Natural killer cell treated with Interleukin-12 subunit alpha and Interleukin-12 subunit beta and Interleukin-15 and Interleukin-18, amount 100 ng/mL, for 72 hours (primary cell): ENCODE measurements at regions not wholly inside any gene's neighbourhood (a gene's known extent, or its start where the extent isn't known, plus 50 kb on each side); places are given as distances from the start of the nearest gene placed in this dataset.
"Not testable (repeated sequence)": the region's sequence is repeated elsewhere in the genome, so short reads cannot be mapped to it uniquely, and the experiment has no call there.

Experiments
- ATAC-seq, 2 donors: fragments of 150-1000 bp; cut with Tn5 transposase in 1 of 2; sonication (Bioruptor Pico), chemical (Tn5 transposase) in 1 of 2; 2 replicates each; pipeline ENCODE4 v1.10.0; 2021
- DNase-seq: peaks from one replicate; pipeline ENCODE4 v3.0.0; 2022; ENCODE audit warnings: low spot score
- H3K27ac Mint-ChIP-seq, 2 donors: 1 replicate in 1 of 2; 2 replicates in 1 of 2; pipeline ENCODE4 v1.8.0; 2022; ENCODE audit warnings: mixed read lengths in 2 of 2, mild to moderate bottlenecking in 1 of 2, moderate library complexity in 1 of 2
- H3K27me3 Mint-ChIP-seq, 2 donors: 1 replicate in 1 of 2; 2 replicates in 1 of 2; pipeline ENCODE4 v1.8.0; 2022; ENCODE audit warnings: mixed read lengths in 2 of 2
- H3K36me3 Mint-ChIP-seq: one replicate; pipeline ENCODE4 v1.8.0; 2022; ENCODE audit warnings: mixed read lengths
- H3K4me1 Mint-ChIP-seq, 2 donors: 1 replicate in 1 of 2; 2 replicates in 1 of 2; pipeline ENCODE4 v1.8.0; 2022; ENCODE audit warnings: low read depth in 2 of 2, mixed read lengths in 2 of 2, mild to moderate bottlenecking in 1 of 2
- H3K4me3 Mint-ChIP-seq: one replicate; pipeline ENCODE4 v1.8.0; 2022; ENCODE audit warnings: mixed read lengths
- H3K9me3 Mint-ChIP-seq: 2 replicates; pipeline ENCODE4 v1.8.0; 2022; ENCODE audit warnings: mixed read lengths

GRCh38 chr9:13797701-13798100, 516.2 kb downstream of the NFIB start:
- peaks cover 16% of the 10 kb centered on the region for H3K36me3 Mint-ChIP-seq
- H3K27me3 Mint-ChIP-seq, H3K27ac Mint-ChIP-seq, ATAC-seq, H3K4me3 Mint-ChIP-seq, H3K4me1 Mint-ChIP-seq, DNase-seq: not testable (repeated sequence)
- peaks cover 21% of the 10 kb centered on the region for H3K9me3 Mint-ChIP-seq

DNA sequence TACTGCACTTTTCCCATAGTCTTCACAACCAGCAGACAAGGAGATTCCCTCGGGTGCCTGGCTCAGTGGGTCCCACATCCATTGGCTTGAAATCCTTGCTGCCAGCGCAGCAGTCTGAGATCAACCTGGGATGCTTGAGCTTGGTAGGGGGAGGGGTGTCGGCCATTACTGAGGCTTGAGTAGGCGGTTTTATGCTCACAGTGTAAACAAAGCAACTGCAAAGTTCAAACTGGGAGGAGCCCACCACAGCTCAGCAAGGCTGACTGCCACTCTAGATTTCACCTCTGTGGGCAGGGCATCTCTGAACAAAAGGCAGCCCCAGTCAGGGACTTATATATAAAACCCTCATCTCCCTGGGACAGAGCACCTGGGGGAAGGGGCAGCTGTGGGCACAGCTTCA, 512.3 kb upstream of the MPDZ start:
- Mint-ChIP-seq H3K9me3 (peaks cover 20% of the 10 kb centered on the region), H3K36me3 (peaks cover 18% of the 10 kb centered on the region), H3K4me1 (no peaks in the 10 kb centered on the region), H3K4me3 (no peak overlapping the region), H3K27ac (no peak overlapping the region), H3K27me3 (no peaks in the 10 kb centered on the region)
- DNase-seq (no peak), ATAC-seq (no peak)

GRCh38 chr9:13790055-13790454, 510.6 kb upstream of the MPDZ start:
- H3K4me1 Mint-ChIP-seq = no peaks in the 10 kb centered on the region

GRCh38 chr9:13787234-13787833, 507.8 kb upstream of the MPDZ start:
- DNase-seq (no peak), ATAC-seq (no peak)
- H3K27me3 Mint-ChIP-seq = no peaks in the 10 kb centered on the region
- no peaks in the 10 kb centered on the region for H3K4me1 Mint-ChIP-seq
- H3K9me3 Mint-ChIP-seq = peaks cover 15% of the 10 kb centered on the region
- no peak overlapping the region for H3K4me3 Mint-ChIP-seq
- H3K36me3 Mint-ChIP-seq = no peaks in the 10 kb centered on the region
- H3K27ac Mint-ChIP-seq = no peak overlapping the region

More at GRCh38 chr9:13790055-13790454, 510.6 kb upstream of the MPDZ start:
- peaks cover 24% of the 10 kb centered on the region for H3K9me3 Mint-ChIP-seq
- H3K36me3 Mint-ChIP-seq = peaks cover 11% of the 10 kb centered on the region
- no peak overlapping the region for H3K27ac Mint-ChIP-seq
- no peak for ATAC-seq
- H3K27me3 Mint-ChIP-seq = no peaks in the 10 kb centered on the region
- DNase-seq = no peak
- no peak overlapping the region for H3K4me3 Mint-ChIP-seq

- DNase-seq (no peak), ATAC-seq (no peak)
- Mint-ChIP-seq H3K4me1 (no peaks in the 10 kb centered on the region), H3K27me3 (no peaks in the 10 kb centered on the region), H3K4me3 (no peak overlapping the region), H3K9me3 (peaks cover 15% of the 10 kb centered on the region), H3K36me3 (no peaks in the 10 kb centered on the region), H3K27ac (no peak overlapping the region)
Observed at GRCh38 chr9:13786711-13787110, 507.2 kb upstream of the MPDZ start.

- Mint-ChIP-seq H3K27ac (no peak overlapping the region), H3K4me1 (no peaks in the 10 kb centered on the region)
- DNase-seq = no peak
Observed at GRCh38 chr9:13786131-13786530, 506.6 kb upstream of the MPDZ start.

GRCh38 chr9:13779106-13779505, 499.6 kb upstream of the MPDZ start:
- no peaks in the 10 kb centered on the region for H3K4me1 Mint-ChIP-seq
- H3K4me3 Mint-ChIP-seq = no peak overlapping the region
- no peaks in the 10 kb centered on the region for H3K36me3 Mint-ChIP-seq
- DNase-seq = no peak
- H3K9me3 Mint-ChIP-seq = peaks cover 15% of the 10 kb centered on the region
- no peak overlapping the region for H3K27ac Mint-ChIP-seq
- no peaks in the 10 kb centered on the region for H3K27me3 Mint-ChIP-seq
- ATAC-seq = no peak

More at GRCh38 chr9:13786131-13786530, 506.6 kb upstream of the MPDZ start:
- H3K9me3 Mint-ChIP-seq = peaks cover 17% of the 10 kb centered on the region
- no peaks in the 10 kb centered on the region for H3K36me3 Mint-ChIP-seq
- H3K27me3 Mint-ChIP-seq = no peaks in the 10 kb centered on the region
- no peak overlapping the region for H3K4me3 Mint-ChIP-seq
- ATAC-seq = no peak

GRCh38 chr9:13778631-13779030, 499.1 kb upstream of the MPDZ start:
- no peaks in the 10 kb centered on the region for H3K36me3 Mint-ChIP-seq
- H3K4me1 Mint-ChIP-seq = no peaks in the 10 kb centered on the region
- DNase-seq (no peak), ATAC-seq (no peak)
- peaks cover 15% of the 10 kb centered on the region for H3K9me3 Mint-ChIP-seq
- no peak overlapping the region for H3K4me3 Mint-ChIP-seq
- H3K27ac Mint-ChIP-seq = no peak overlapping the region
- no peaks in the 10 kb centered on the region for H3K27me3 Mint-ChIP-seq

GRCh38 chr9:13770956-13771355, 491.5 kb upstream of the MPDZ start:
- H3K27ac Mint-ChIP-seq = no peak overlapping the region
- H3K9me3 Mint-ChIP-seq = peaks cover 11% of the 10 kb centered on the region
- H3K27me3 Mint-ChIP-seq = no peaks in the 10 kb centered on the region
- no peaks in the 10 kb centered on the region for H3K36me3 Mint-ChIP-seq
- no peaks in the 10 kb centered on the region for H3K4me1 Mint-ChIP-seq
- ATAC-seq (no peak), DNase-seq (no peak)
- no peak overlapping the region for H3K4me3 Mint-ChIP-seq

GRCh38 chr9:13769641-13770040, 490.1 kb upstream of the MPDZ start:
- H3K4me3 Mint-ChIP-seq = no peak overlapping the region
- peaks cover 10% of the 10 kb centered on the region for H3K9me3 Mint-ChIP-seq
- H3K4me1 Mint-ChIP-seq = no peaks in the 10 kb centered on the region
- ATAC-seq (no peak), DNase-seq (no peak)
- H3K27ac Mint-ChIP-seq = no peak overlapping the region
- H3K27me3 Mint-ChIP-seq = no peaks in the 10 kb centered on the region
- no peaks in the 10 kb centered on the region for H3K36me3 Mint-ChIP-seq

GRCh38 chr9:13769006-13769405, 489.5 kb upstream of the MPDZ start:
- no peak for ATAC-seq
- Mint-ChIP-seq H3K9me3 (peaks cover 6% of the 10 kb centered on the region), H3K36me3 (no peaks in the 10 kb centered on the region), H3K27ac (no peak overlapping the region), H3K4me3 (no peak overlapping the region), H3K4me1 (no peaks in the 10 kb centered on the region), H3K27me3 (no peaks in the 10 kb centered on the region)
- DNase-seq = no peak

DNA sequence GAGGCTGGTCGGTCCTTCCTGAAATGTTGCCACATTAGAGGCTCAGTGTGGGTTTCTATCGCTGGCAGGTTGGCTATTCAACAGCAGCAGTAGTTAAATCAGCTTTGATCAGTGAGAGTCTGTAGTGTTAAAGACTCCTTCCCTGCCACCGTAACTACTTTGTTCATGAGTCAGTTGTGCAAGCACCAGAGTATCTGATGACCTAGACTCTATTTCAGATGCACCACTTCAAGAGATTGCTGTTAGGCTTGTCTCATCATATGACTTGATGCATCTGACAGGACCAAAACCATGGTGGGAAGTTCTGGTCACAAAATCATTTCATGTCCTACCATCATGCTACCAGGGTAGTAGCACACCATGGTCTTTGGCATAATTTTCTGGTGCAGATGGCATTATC, 482.7 kb upstream of the MPDZ start:
- Mint-ChIP-seq H3K27me3 (no peaks in the 10 kb centered on the region), H3K27ac (no peak overlapping the region), H3K4me3 (no peak overlapping the region), H3K36me3 (no peaks in the 10 kb centered on the region), H3K4me1 (no peaks in the 10 kb centered on the region), H3K9me3 (peaks cover 3% of the 10 kb centered on the region)
- ATAC-seq (no peak), DNase-seq (no peak)

DNA sequence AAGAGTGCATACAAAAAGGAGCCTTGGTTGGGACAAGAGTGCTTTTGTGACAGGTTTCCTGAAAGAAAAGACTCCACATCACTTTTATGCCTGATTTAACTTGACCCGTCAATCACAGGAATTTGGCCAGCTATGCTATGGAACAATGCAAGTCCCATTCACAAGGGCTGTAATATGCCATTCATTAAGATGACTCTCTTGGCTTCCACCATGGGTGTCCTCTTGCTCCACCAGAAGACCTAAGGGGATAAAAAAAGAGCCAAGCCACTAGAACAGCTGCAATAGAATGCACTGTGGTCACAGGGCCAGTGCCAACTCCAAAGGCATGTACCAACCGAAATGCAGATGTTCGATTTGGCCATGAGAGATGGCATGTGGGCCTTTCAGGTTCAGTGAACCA, 480.1 kb upstream of the MPDZ start:
- Mint-ChIP-seq H3K27ac (no peak overlapping the region), H3K4me3 (no peak overlapping the region), H3K36me3 (no peaks in the 10 kb centered on the region), H3K4me1 (no peaks in the 10 kb centered on the region), H3K9me3 (peaks cover 3% of the 10 kb centered on the region), H3K27me3 (no peaks in the 10 kb centered on the region)
- no peak for DNase-seq
- no peak for ATAC-seq

DNA sequence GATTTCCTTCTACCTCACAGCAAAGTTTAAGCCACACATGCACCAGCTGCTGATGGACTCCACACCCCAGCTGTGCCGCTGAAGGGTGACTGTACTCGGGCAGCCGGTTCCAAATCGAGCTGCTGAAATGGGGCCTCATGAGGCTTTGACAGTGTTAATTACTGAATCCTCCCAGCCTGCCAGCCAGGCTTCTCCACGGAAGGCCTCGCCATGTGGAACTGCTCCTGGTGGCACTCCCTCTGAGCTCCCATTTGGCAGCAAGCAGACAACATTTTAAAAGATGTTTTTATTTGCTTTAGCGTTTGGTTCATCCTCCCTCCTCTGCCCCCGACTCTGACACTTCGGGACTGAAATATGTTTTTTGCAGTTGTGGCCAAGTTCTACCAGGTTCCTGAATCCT, 479.4 kb upstream of the MPDZ start:
- ATAC-seq (no peak), DNase-seq (no peak)
- Mint-ChIP-seq H3K27me3 (no peaks in the 10 kb centered on the region), H3K4me1 (no peaks in the 10 kb centered on the region), H3K27ac (no peak overlapping the region), H3K36me3 (no peaks in the 10 kb centered on the region), H3K9me3 (peaks cover 7% of the 10 kb centered on the region), H3K4me3 (no peak overlapping the region)

GRCh38 chr9:13756943-13757342, 477.5 kb upstream of the MPDZ start:
- DNase-seq (no peak), ATAC-seq (no peak)
- no peaks in the 10 kb centered on the region for H3K27me3 Mint-ChIP-seq
- H3K27ac Mint-ChIP-seq = no peak overlapping the region
- H3K4me3 Mint-ChIP-seq = no peak overlapping the region
- H3K9me3 Mint-ChIP-seq = peaks cover 13% of the 10 kb centered on the region
- H3K36me3 Mint-ChIP-seq = no peaks in the 10 kb centered on the region
- H3K4me1 Mint-ChIP-seq = no peaks in the 10 kb centered on the region
